Hepatocyte (in vitro differentiated cells): ENCODE measurements at regions not wholly inside any gene's neighbourhood (a gene's known extent, or its start where the extent isn't known, plus 50 kb on each side); places are given as distances from the start of the nearest gene placed in this dataset.

Experiments
- EZH2 ChIP-seq: fragments of 200-600 bp; sonication (generic); IDR thresholded peaks from 2 replicates; pipeline ENCODE4 v1.6.1; 2016; ENCODE audit warnings: antibody characterized with exemption, mild to moderate bottlenecking, borderline replicate concordance
- TF ChIP-seq, protein P1 (sequence below): fragments of 200-600 bp; sonication (generic); IDR thresholded peaks from 2 replicates; pipeline ENCODE4 v1.5.1; 2016; ENCODE audit warnings: antibody characterized with exemption, mild to moderate bottlenecking; ENCODE audit not compliant: poor library complexity

DNA sequence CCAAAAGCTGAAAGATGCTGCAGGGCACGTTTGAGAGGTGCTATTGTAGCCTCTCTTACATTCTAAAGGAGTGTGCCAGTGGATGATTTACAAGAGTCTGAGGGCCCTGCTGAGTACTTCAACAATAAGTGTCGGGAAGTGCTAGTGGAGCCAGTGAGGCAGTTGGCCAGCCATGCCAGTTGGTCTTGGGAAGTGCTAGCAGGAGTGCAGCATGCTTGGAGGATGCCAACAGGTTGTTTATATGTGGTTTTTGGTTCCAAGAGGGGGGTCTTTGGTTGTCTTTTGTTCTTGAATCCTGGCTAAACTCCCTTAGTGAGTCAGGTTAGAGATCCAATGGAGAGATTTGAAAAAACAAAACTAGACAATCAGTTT lies 335.3 kb downstream of the PABPC4L start:
- TF ChIP-seq, protein P1, sequence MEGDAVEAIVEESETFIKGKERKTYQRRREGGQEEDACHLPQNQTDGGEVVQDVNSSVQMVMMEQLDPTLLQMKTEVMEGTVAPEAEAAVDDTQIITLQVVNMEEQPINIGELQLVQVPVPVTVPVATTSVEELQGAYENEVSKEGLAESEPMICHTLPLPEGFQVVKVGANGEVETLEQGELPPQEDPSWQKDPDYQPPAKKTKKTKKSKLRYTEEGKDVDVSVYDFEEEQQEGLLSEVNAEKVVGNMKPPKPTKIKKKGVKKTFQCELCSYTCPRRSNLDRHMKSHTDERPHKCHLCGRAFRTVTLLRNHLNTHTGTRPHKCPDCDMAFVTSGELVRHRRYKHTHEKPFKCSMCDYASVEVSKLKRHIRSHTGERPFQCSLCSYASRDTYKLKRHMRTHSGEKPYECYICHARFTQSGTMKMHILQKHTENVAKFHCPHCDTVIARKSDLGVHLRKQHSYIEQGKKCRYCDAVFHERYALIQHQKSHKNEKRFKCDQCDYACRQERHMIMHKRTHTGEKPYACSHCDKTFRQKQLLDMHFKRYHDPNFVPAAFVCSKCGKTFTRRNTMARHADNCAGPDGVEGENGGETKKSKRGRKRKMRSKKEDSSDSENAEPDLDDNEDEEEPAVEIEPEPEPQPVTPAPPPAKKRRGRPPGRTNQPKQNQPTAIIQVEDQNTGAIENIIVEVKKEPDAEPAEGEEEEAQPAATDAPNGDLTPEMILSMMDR = no peak
- TF ChIP-seq EZH2 = no peak
